PC-3 (cell line): ENCODE measurements at regions not wholly inside any gene's neighbourhood (a gene's known extent, or its start where the extent isn't known, plus 50 kb on each side); places are given as distances from the start of the nearest gene placed in this dataset.

Source experiments
- ATAC-seq: fragments of 200-7000 bp; cut with Tn5 transposase; 2 replicates; pipeline ENCODE4 v1.9.1; 2020; ENCODE audit warnings: mild to moderate bottlenecking, moderate library complexity
- BruUV-seq: library from RNA; stranded (reverse); fragments of 400-500 nt; replicated peaks from 2 replicates; lab custom pipeline; 2021; lab: Mats Ljungman, UMichigan
- CTCF ChIA-PET: fragments of 300-600 bp; sonication (Branson Sonifier 250); formaldehyde crosslinking; loops from one replicate; lab custom pipeline; 2022; ENCODE audit warnings: antibody characterized with exemption; lab: Charles Lee
- POLR2A ChIA-PET: fragments of 300-600 bp; sonication (Branson Sonifier 250); formaldehyde crosslinking; loops from one replicate; lab custom pipeline; 2022; ENCODE audit warnings: antibody characterized with exemption; ENCODE audit not compliant: unreplicated experiment; lab: Charles Lee
- DNase-seq: peaks from one replicate; pipeline ENCODE4 v3.0.0-alpha.2; 2015
- H2AFZ ChIP-seq: fragments of 300-600 bp; sonication (generic); 2 replicates; pipeline ENCODE4 v1.6.0; 2016; ENCODE audit warnings: antibody characterized with exemption, low read length
- H3F3A ChIP-seq: fragments of 300-600 bp; sonication (generic); one replicate; pipeline ENCODE4 v1.6.0; 2017; ENCODE audit warnings: antibody characterized with exemption, low read length, control low read depth, mild to moderate bottlenecking; ENCODE audit not compliant: unreplicated experiment
- H3K27ac ChIP-seq: fragments of 300-600 bp; sonication (generic); 2 replicates; pipeline ENCODE4 v1.5.1; 2016; ENCODE audit warnings: mild to moderate bottlenecking, low read length
- H3K27me3 ChIP-seq: fragments of 300-600 bp; sonication (generic); 2 replicates; pipeline ENCODE4 v1.6.1; 2016; ENCODE audit warnings: low read length, mixed read lengths
- H3K36me3 ChIP-seq: fragments of 300-600 bp; sonication (generic); 2 replicates; pipeline ENCODE4 v1.6.1; 2016; ENCODE audit warnings: low read depth, mixed run types, low read length, mixed read lengths
- H3K4me1 ChIP-seq: fragments of 300-600 bp; sonication (generic); 2 replicates; pipeline ENCODE4 v1.5.1; 2016; ENCODE audit warnings: low read length; ENCODE audit not compliant: insufficient read depth
- H3K4me2 ChIP-seq: fragments of 300-600 bp; sonication (generic); 2 replicates; pipeline ENCODE4 v1.6.0; 2016; ENCODE audit warnings: low read length
- H3K4me3 ChIP-seq: fragments of 300-600 bp; sonication (generic); 2 replicates; pipeline ENCODE4 v1.5.1; 2016; ENCODE audit warnings: mild to moderate bottlenecking, low read length, mixed read lengths
- H3K79me2 ChIP-seq: fragments of 300-600 bp; sonication (generic); 2 replicates; pipeline ENCODE4 v1.6.1; 2017; ENCODE audit warnings: low read length, mixed read lengths
- H3K9ac ChIP-seq: fragments of 300-600 bp; sonication (generic); 2 replicates; pipeline ENCODE4 v1.6.0; 2016; ENCODE audit warnings: mild to moderate bottlenecking, low read length
- H3K9me2 ChIP-seq: fragments of 300-600 bp; sonication (generic); replicated peaks from 2 replicates; pipeline ENCODE4 v1.6.1; 2016; ENCODE audit warnings: mixed run types, low read length, mixed read lengths
- H3K9me3 ChIP-seq: fragments of 300-600 bp; sonication (generic); 2 replicates; pipeline ENCODE4 v1.6.1; 2016; ENCODE audit warnings: low read length, mixed read lengths
- H4K20me1 ChIP-seq: fragments of 300-600 bp; sonication (generic); 2 replicates; pipeline ENCODE4 v1.6.1; 2016; ENCODE audit warnings: low read length, mixed read lengths
- EZH2 ChIP-seq: fragments of 300-600 bp; sonication (generic); IDR thresholded peaks from one replicate; pipeline ENCODE4 v1.6.1; 2017; ENCODE audit warnings: antibody characterized with exemption, mild to moderate bottlenecking, low read length; ENCODE audit not compliant: unreplicated experiment
- EZH2phosphoT487 ChIP-seq: fragments of 300-600 bp; sonication (generic); IDR thresholded peaks from 2 replicates; pipeline ENCODE4 v1.6.1; 2018; ENCODE audit warnings: mild to moderate bottlenecking, antibody characterized with exemption, low read length, borderline replicate concordance
- intact Hi-C: fragments of 100-400 bp; cut with micrococcal nuclease; formaldehyde crosslinking; loops from 2 replicates; pipeline ENCODE4 v1.9.0; 2023
- TF ChIP-seq, protein P1 (sequence below): fragments of 300-600 bp; sonication (generic); conservative IDR thresholded peaks from 2 replicates; pipeline ENCODE4 v1.5.1; 2017; ENCODE audit warnings: antibody characterized with exemption, low read depth, mild to moderate bottlenecking, low read length

DNA sequence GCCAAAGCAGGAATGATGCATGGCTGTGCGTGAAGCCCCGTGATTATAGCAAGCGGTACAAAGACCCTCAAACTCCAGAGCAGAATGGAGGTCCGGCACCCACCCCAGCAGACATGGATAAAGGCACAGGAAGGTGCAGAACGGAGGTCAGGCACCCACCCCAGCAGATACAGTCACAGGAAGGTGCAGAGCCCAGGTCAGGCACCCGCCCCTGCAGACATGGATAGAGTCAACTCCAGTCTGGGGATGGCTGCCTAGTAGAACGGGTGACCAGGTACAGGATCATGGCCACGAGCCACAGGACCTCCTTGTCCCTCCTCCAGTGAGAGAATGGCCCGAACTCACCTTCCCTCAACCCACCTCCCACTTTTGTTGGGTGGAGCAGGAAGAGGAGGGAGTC lies 318.3 kb upstream of the SALL3 start:
- Histone ChIP-seq H2AFZ (no peak overlapping the region), H3K4me3 (no peak overlapping the region), H3K4me1 (no peaks in the 10 kb centered on the region), H3K36me3 (no peaks in the 10 kb centered on the region), H3F3A (no peaks in the 10 kb centered on the region), H3K27ac (no peak overlapping the region), H3K9ac (no peak overlapping the region), H3K27me3 (peaks cover 18% of the 10 kb centered on the region), H3K9me3 (no peaks in the 10 kb centered on the region), H3K79me2 (no peaks in the 10 kb centered on the region), H3K9me2 (no peaks in the 10 kb centered on the region), H4K20me1 (no peaks in the 10 kb centered on the region), H3K4me2 (no peak overlapping the region)
- BruUV-seq, result no TSS peak
- no peak for ATAC-seq
- intact Hi-C loops, result no loop called here
- POLR2A ChIA-PET, result no interaction called here
- no peak for TF ChIP-seq EZH2phosphoT487
- TF ChIP-seq, protein P1, sequence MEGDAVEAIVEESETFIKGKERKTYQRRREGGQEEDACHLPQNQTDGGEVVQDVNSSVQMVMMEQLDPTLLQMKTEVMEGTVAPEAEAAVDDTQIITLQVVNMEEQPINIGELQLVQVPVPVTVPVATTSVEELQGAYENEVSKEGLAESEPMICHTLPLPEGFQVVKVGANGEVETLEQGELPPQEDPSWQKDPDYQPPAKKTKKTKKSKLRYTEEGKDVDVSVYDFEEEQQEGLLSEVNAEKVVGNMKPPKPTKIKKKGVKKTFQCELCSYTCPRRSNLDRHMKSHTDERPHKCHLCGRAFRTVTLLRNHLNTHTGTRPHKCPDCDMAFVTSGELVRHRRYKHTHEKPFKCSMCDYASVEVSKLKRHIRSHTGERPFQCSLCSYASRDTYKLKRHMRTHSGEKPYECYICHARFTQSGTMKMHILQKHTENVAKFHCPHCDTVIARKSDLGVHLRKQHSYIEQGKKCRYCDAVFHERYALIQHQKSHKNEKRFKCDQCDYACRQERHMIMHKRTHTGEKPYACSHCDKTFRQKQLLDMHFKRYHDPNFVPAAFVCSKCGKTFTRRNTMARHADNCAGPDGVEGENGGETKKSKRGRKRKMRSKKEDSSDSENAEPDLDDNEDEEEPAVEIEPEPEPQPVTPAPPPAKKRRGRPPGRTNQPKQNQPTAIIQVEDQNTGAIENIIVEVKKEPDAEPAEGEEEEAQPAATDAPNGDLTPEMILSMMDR, result no peak
- TF ChIP-seq EZH2, result no peak
- CTCF ChIA-PET, result no interaction called here
- no peak for DNase-seq

DNA sequence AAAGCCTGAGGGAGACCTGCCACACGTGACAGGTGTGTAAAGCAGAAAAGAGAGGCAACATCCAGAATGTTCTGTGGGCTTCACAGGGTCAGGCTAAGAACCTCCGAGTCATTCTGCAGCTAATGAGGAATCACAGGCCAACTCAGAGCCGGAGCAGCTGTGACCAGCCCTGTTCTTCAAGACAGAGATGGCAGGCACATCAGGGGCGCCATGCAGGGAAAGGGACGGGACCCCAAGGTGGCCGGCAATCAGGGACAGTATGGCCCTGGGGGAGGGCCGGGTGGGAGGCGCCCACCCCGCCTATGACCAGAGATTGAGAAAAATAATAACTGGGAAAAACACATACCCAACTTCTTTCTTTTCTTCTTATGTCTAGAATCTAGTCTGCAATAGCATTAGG lies 316.7 kb upstream of the SALL3 start:
- no TSS peak for BruUV-seq
- POLR2A ChIA-PET, result no interaction called here
- Histone ChIP-seq H3K36me3 (no peaks in the 10 kb centered on the region), H3K9me2 (no peaks in the 10 kb centered on the region), H4K20me1 (no peaks in the 10 kb centered on the region), H3K4me3 (no peak overlapping the region), H3K4me1 (no peaks in the 10 kb centered on the region), H3K9me3 (no peaks in the 10 kb centered on the region), H3K79me2 (no peaks in the 10 kb centered on the region), H3F3A (no peaks in the 10 kb centered on the region), H3K27me3 (peaks cover 18% of the 10 kb centered on the region), H3K9ac (no peak overlapping the region), H2AFZ (no peak overlapping the region), H3K4me2 (no peak overlapping the region), H3K27ac (no peak overlapping the region)
- DNase-seq (no peak), ATAC-seq (no peak)
- TF ChIP-seq, protein P1, result no peak
- TF ChIP-seq EZH2phosphoT487, result no peak
- TF ChIP-seq EZH2, result no peak
- CTCF ChIA-PET, result no interaction called here
- intact Hi-C loops, result no loop called here

DNA sequence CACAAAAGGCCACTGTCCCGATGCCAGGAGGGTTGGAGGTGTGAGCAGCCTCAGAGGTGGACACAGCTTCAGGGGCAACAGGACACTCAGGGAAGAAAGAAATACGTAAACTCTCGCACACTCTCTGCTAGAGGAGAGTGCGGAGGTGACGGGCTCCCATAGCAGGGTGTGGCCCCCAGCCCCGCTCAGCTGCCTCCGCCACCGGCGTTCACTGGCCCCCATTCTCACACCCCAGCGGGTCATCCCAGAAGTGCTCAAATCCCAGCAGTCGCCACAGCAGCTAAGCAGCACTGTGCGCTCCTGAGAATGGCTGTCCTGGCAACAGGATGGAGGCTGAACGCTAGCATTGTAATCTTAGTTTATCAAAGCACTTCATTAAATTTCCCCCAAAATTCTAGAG lies 315.6 kb upstream of the SALL3 start:
- intact Hi-C loops, result no loop called here
- POLR2A ChIA-PET, result no interaction called here
- Histone ChIP-seq H3F3A (no peaks in the 10 kb centered on the region), H3K4me2 (no peak overlapping the region), H4K20me1 (no peaks in the 10 kb centered on the region), H3K9me2 (no peaks in the 10 kb centered on the region), H3K79me2 (no peaks in the 10 kb centered on the region), H3K9me3 (no peaks in the 10 kb centered on the region), H3K27me3 (peaks cover 18% of the 10 kb centered on the region), H3K27ac (no peak overlapping the region), H3K9ac (no peak overlapping the region), H2AFZ (no peak overlapping the region), H3K36me3 (no peaks in the 10 kb centered on the region), H3K4me3 (no peak overlapping the region), H3K4me1 (no peaks in the 10 kb centered on the region)
- BruUV-seq, result no TSS peak
- TF ChIP-seq, protein P1, result no peak
- no peak for TF ChIP-seq EZH2
- TF ChIP-seq EZH2phosphoT487, result no peak
- no peak for ATAC-seq
- no peak for DNase-seq
- CTCF ChIA-PET, result no interaction called here
